Prostate gland (tissue), 2 donors: ENCODE measurements at regions not wholly inside any gene's neighbourhood (a gene's known extent, or its start where the extent isn't known, plus 50 kb on each side); places are given as distances from the start of the nearest gene placed in this dataset.

ENCODE experiments used
- POLR2A ChIP-seq: fragments of 450-650 bp; IDR thresholded peaks from one replicate; pipeline ENCODE4 v1.6.1; 2016; ENCODE audit warnings: antibody characterized with exemption, mild to moderate bottlenecking
- TF ChIP-seq, protein P1 (sequence below), 4 experiments: fragments of 200-600 bp in 2 of 4; fragments of 450-650 bp in 2 of 4; sonication (generic) in 2 of 4; IDR thresholded peaks; 1 replicate in 3 of 4; 2 replicates in 1 of 4; pipeline ENCODE4 v1.5.1; 2016 to 2019; ENCODE audit warnings: antibody characterized with exemption in 4 of 4, mild to moderate bottlenecking in 2 of 4, moderate library complexity in 2 of 4

- TF ChIP-seq, protein P1, sequence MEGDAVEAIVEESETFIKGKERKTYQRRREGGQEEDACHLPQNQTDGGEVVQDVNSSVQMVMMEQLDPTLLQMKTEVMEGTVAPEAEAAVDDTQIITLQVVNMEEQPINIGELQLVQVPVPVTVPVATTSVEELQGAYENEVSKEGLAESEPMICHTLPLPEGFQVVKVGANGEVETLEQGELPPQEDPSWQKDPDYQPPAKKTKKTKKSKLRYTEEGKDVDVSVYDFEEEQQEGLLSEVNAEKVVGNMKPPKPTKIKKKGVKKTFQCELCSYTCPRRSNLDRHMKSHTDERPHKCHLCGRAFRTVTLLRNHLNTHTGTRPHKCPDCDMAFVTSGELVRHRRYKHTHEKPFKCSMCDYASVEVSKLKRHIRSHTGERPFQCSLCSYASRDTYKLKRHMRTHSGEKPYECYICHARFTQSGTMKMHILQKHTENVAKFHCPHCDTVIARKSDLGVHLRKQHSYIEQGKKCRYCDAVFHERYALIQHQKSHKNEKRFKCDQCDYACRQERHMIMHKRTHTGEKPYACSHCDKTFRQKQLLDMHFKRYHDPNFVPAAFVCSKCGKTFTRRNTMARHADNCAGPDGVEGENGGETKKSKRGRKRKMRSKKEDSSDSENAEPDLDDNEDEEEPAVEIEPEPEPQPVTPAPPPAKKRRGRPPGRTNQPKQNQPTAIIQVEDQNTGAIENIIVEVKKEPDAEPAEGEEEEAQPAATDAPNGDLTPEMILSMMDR (IDR thresholded peaks at IDR 0.05) = no peak
- no peak for TF ChIP-seq POLR2A
These were observed 118.1 kb upstream of the CCDC112 start for GRCh38 chr5:115414406-115415142.
